ENCODE measurements at regions not wholly inside any gene's neighbourhood (a gene's known extent, or its start where the extent isn't known, plus 50 kb on each side); places are given as distances from the start of the nearest gene placed in this dataset.

DNA sequence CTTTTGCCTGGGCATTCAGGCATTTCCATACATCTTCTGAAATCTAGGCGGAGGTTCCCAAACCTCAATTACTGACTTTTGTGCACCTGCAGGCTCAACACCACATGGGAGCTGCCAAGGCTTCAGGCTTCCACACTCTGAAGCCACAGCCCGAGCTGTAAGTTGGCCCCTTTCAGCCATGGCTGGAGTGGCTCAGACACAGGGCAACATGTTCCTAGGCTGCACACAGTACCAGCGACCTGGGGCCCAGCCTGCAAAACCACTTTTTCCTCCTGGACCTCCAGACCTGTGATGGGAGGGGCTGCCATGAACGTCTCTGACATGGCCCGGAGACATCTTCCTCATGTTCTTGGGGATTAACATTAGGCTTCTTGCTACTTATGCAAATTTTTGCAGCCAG, 1558.2 kb upstream of the PCDH20 start:
- TF ChIP-seq POLR2A (IDR thresholded peaks at IDR 0.05; ENCODE audit: low read length) = no peak
- TF ChIP-seq GATA1 (IDR thresholded peaks at IDR 0.05; ENCODE audit: low read depth, low read length) = no peak
